H1 (cell line): ENCODE measurements at regions not wholly inside any gene's neighbourhood (a gene's known extent, or its start where the extent isn't known, plus 50 kb on each side); places are given as distances from the start of the nearest gene placed in this dataset.

ENCODE experiments used
- HDAC6 ChIP-seq: IDR thresholded peaks from one replicate; pipeline ENCODE4 v1.7.1; 2012; ENCODE audit warnings: low read depth, mild to moderate bottlenecking, inconsistent platforms, low read length, moderate library complexity
- RBBP5 ChIP-seq: IDR thresholded peaks from 2 replicates; pipeline ENCODE4 v1.7.1; 2012; ENCODE audit warnings: low read depth, mild to moderate bottlenecking, inconsistent platforms, low read length, moderate library complexity, borderline replicate concordance

GRCh38 chr10:45564303-45564959, 108.1 kb downstream of the ZFAND4 start (continued):
- no peak for TF ChIP-seq RBBP5
- TF ChIP-seq HDAC6, result no peak
